LNCaP clone FGC (cell line): ENCODE measurements at regions not wholly inside any gene's neighbourhood (a gene's known extent, or its start where the extent isn't known, plus 50 kb on each side); places are given as distances from the start of the nearest gene placed in this dataset.
"Not testable (repeated sequence)": the region's sequence is repeated elsewhere in the genome, so short reads cannot be mapped to it uniquely, and the experiment has no call there.

Experiments
- DNase-seq: peaks from one replicate; pipeline ENCODE4 v3.0.0-alpha.2; 2011; ENCODE audit warnings: low read depth
- H3K4me3 ChIP-seq: 2 replicates; pipeline ENCODE4 v1.5.1; 2011; ENCODE audit warnings: mild to moderate bottlenecking, low read depth, low read length, control low read depth
- TF ChIP-seq, protein P1 (sequence below): IDR thresholded peaks from 2 replicates; pipeline ENCODE4 v1.5.1; 2012; ENCODE audit warnings: mild to moderate bottlenecking; ENCODE audit not compliant: control insufficient read depth, insufficient read depth; ENCODE audit errors: extremely low read depth

DNA sequence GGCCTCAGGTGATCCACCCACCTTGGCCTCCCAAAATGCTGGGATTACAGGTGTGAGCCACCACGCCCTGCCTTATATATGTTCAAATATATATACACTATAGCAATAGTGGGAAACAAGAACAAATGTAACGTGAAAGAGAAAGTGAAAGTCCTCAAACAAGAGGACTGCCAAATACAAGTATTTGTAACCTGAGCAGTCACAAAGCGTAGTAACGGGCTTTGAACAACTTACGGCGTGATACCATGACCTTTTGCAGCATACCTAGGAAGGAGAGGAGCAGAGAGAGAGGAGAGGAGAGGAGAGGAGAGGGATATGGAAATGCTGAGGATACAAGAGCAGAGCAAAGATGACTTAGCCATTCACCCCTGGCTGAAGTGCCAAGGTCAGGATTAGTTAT lies 113.8 kb upstream of the RGPD4 start:
- TF ChIP-seq, protein P1, sequence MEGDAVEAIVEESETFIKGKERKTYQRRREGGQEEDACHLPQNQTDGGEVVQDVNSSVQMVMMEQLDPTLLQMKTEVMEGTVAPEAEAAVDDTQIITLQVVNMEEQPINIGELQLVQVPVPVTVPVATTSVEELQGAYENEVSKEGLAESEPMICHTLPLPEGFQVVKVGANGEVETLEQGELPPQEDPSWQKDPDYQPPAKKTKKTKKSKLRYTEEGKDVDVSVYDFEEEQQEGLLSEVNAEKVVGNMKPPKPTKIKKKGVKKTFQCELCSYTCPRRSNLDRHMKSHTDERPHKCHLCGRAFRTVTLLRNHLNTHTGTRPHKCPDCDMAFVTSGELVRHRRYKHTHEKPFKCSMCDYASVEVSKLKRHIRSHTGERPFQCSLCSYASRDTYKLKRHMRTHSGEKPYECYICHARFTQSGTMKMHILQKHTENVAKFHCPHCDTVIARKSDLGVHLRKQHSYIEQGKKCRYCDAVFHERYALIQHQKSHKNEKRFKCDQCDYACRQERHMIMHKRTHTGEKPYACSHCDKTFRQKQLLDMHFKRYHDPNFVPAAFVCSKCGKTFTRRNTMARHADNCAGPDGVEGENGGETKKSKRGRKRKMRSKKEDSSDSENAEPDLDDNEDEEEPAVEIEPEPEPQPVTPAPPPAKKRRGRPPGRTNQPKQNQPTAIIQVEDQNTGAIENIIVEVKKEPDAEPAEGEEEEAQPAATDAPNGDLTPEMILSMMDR: no peak
- H3K4me3 ChIP-seq: no peak overlapping the region
- DNase-seq: no peak

- DNase-seq: no peak
Measured at GRCh38 chr2:107717661-107718060, 109.0 kb upstream of the RGPD4 start.

GRCh38 chr2:107719141-107719540 lies 107.6 kb upstream of the RGPD4 start:
- no peak overlapping the region for H3K4me3 ChIP-seq
- TF ChIP-seq, protein P1: no peak

More at GRCh38 chr2:107717661-107718060, 109.0 kb upstream of the RGPD4 start:
- no peak overlapping the region for H3K4me3 ChIP-seq
- TF ChIP-seq, protein P1: no peak

DNA sequence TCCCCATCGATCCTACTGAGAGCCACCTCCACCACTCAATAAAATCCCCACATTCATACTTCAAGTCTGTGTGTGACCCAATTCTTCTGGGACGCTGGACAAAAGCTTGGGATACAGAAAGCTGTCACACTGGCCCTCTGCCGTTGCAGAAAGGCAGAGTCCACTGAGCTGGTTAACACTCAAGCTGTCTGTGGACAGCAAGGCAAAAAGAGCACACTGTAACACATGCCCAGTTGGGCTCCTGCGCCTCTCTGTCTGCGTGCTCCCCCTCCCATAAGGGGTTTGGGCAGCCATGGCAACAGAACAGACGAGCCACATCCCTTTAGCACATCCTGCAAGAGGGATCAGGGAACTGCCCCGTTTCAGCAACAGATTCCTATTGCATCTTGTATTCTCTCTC lies 106.9 kb upstream of the RGPD4 start:
- no peak for DNase-seq
- TF ChIP-seq, protein P1: no peak
- H3K4me3 ChIP-seq: no peak overlapping the region

More at GRCh38 chr2:107719141-107719540, 107.6 kb upstream of the RGPD4 start:
- no peak for DNase-seq

DNA sequence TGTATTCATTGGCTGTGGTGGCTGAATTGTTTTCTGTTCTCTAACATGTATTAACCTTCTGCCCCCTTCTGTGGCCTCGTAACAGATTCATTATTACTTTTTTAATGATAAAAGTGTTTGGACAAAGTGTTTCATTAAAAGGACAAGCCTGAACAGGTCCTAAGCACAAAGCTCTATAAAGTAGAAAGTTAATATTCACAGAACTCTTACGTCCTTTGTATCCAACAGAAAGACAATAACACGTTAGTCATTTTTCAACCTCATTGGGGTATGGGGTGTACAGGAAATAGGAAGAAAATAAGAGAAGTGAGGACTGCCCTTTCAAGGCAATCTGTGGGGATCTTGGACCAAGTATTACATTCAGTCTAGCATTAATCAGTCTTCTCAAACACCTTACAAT lies 105.5 kb upstream of the RGPD4 start:
- H3K4me3 ChIP-seq: no peak overlapping the region
- no peak for DNase-seq
- TF ChIP-seq, protein P1: no peak

DNA sequence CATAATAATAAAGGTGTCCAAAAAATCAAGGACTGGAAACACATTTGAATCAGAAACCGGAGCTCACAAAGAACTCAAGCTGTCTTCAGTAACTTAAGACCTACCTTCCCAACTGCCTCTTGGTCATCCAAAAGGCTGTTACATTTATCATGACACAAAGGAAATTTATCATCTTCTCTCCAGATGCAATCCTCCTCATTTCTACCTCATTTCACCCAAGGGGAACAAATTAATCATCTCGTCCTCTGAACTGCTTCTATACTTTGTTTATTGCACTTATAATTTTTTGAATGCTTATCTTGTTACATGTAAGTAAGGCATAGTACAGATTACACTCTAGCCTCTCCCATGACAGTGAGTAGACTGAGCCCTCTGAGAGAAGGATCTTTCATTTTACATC lies 105.1 kb upstream of the RGPD4 start:
- TF ChIP-seq, protein P1: no peak
- no peak for DNase-seq
- no peak overlapping the region for H3K4me3 ChIP-seq

GRCh38 chr2:107725824-107726223 lies 100.9 kb upstream of the RGPD4 start:
- DNase-seq, H3K4me3 ChIP-seq: not testable (repeated sequence)

DNA sequence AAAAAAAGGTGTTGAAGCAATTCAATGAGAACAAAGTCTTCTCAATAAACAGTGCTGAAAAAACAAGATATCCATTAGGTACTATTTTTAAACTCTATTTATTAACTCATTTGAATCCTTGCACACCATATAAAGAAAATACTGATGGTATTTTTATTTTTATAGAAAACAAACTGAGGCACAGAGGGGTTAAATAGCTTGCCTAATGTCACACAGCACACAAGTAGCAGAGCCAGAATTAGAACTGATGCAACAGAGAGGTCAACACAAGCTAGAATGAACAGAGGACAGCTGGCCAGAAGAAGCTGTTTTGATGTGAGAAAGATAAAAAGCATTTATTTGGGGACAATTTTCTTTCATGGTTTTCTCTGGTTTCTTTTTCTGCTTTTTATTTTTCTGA lies 99.4 kb upstream of the RGPD4 start:
- DNase-seq: no peak
- H3K4me3 ChIP-seq: no peak overlapping the region
- TF ChIP-seq, protein P1: no peak
